ENCODE measurements at regions not wholly inside any gene's neighbourhood (a gene's known extent, or its start where the extent isn't known, plus 50 kb on each side); places are given as distances from the start of the nearest gene placed in this dataset.

DNA sequence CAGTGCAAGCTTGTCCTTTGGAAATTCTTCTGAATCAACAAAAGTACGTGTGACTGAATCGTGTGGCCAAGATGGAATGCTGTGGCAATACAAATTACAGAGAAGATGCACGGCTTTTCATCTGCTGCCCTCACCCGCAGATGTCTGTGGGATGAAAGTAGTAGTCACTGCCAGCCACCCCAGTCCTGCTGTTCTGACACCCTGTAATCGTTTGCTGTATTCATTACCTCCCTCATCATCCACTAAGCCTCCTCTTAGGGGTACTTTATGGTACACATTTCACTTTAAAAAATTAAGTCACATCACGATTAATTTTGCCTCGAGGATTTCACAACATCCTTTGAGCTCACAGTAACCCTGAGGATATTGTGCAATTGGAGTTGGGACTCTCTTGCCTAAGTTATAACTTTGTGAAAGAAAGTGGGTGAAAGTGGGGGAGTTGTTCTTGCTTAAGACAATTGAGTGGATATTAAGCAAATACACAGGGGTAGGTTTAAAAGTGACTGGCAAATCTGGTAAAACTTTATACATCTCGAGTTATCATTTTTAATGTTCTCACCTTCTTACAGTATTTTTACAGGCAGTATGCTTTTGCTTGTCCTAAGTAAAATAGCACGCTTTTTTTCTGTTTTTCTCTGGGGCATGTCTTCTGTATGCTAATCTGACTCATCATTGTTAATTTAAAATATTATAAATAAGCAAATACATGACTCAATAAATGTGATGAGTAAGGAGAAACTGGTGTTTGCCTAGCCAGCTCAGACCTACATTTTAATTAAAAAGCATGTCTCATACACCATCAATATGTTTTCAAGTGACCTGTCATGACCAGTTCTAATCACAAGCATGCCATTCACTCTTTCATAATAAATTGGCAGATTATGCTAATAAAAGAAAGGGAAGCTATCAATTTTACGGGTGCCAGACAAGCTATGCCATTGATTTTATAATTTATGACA lies 680.9 kb downstream of the IRS1 start (continued):
- TF ChIP-seq, protein P1, sequence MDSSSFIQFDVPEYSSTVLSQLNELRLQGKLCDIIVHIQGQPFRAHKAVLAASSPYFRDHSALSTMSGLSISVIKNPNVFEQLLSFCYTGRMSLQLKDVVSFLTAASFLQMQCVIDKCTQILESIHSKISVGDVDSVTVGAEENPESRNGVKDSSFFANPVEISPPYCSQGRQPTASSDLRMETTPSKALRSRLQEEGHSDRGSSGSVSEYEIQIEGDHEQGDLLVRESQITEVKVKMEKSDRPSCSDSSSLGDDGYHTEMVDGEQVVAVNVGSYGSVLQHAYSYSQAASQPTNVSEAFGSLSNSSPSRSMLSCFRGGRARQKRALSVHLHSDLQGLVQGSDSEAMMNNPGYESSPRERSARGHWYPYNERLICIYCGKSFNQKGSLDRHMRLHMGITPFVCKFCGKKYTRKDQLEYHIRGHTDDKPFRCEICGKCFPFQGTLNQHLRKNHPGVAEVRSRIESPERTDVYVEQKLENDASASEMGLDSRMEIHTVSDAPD (CRISPR knock-in tag; IDR thresholded peaks at IDR 0.05) = peak; percentile 41; the same call in 1 of the 2 replicates
- TF ChIP-seq, protein P2, sequence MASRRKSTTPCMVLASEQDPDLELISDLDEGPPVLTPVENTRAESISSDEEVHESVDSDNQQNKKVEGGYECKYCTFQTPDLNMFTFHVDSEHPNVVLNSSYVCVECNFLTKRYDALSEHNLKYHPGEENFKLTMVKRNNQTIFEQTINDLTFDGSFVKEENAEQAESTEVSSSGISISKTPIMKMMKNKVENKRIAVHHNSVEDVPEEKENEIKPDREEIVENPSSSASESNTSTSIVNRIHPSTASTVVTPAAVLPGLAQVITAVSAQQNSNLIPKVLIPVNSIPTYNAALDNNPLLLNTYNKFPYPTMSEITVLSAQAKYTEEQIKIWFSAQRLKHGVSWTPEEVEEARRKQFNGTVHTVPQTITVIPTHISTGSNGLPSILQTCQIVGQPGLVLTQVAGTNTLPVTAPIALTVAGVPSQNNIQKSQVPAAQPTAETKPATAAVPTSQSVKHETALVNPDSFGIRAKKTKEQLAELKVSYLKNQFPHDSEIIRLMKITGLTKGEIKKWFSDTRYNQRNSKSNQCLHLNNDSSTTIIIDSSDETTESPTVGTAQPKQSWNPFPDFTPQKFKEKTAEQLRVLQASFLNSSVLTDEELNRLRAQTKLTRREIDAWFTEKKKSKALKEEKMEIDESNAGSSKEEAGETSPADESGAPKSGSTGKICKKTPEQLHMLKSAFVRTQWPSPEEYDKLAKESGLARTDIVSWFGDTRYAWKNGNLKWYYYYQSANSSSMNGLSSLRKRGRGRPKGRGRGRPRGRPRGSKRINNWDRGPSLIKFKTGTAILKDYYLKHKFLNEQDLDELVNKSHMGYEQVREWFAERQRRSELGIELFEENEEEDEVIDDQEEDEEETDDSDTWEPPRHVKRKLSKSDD (CRISPR knock-in tag; IDR thresholded peaks at IDR 0.05; ENCODE audit: low read depth) = peak; percentile 74; the same call in 1 of the 2 replicates
- TF ChIP-seq BCL6 (CRISPR knock-in tag; IDR thresholded peaks at IDR 0.05) (peak; percentile 77), ZNF484 (CRISPR knock-in tag; IDR thresholded peaks at IDR 0.05; ENCODE audit: borderline replicate concordance, low read depth) (no peak), PPARG (CRISPR knock-in tag; conservative IDR thresholded peaks at IDR 0.05) (peak; percentile 96), ZNF614 (CRISPR knock-in tag; IDR thresholded peaks at IDR 0.05; ENCODE audit: borderline replicate concordance) (peak; percentile 85; the same call in 1 of the 2 replicates), SOX6 (IDR thresholded peaks at IDR 0.05) (no peak), SOX6 (CRISPR knock-in tag; IDR thresholded peaks at IDR 0.05) (peak; percentile 88), CEBPG (CRISPR knock-in tag; IDR thresholded peaks at IDR 0.05) (peak; percentile 99), MIER2 (CRISPR knock-in tag; IDR thresholded peaks at IDR 0.05) (peak; percentile 59; the same call in 1 of the 2 replicates), DMAP1 (CRISPR knock-in tag; IDR thresholded peaks at IDR 0.05) (peak; percentile 68; the same call in 1 of the 2 replicates), CCAR2 (optimal IDR thresholded peaks at IDR 0.05; ENCODE audit: low read depth, low read length) (no peak), MIER3 (CRISPR knock-in tag; IDR thresholded peaks at IDR 0.05; ENCODE audit: borderline replicate concordance) (peak; percentile 80; the same call in 1 of the 2 replicates), ZBTB20 (CRISPR knock-in tag; IDR thresholded peaks at IDR 0.05; ENCODE audit: borderline replicate concordance, low read depth) (peak; percentile 71; the same call in 1 of the 2 replicates), STAT5B (CRISPR knock-in tag; IDR thresholded peaks at IDR 0.05) (no peak)
- TF ChIP-seq, protein P3, sequence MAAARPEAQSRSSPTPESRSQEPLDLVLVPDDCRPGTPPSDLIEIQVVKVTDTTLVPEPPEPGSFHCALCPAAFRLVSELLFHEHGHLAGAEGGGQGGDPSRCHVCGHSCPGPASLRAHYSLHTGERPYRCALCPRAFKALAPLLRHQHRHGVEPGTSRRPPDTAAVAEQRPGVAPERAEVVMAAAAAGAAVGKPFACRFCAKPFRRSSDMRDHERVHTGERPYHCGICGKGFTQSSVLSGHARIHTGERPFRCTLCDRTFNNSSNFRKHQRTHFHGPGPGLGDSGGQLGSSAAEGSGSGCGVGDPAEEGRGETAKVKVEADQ (CRISPR knock-in tag; IDR thresholded peaks at IDR 0.05; ENCODE audit: borderline replicate concordance) = peak; percentile 49; the same call in 1 of the 2 replicates
- TF ChIP-seq, protein P4, sequence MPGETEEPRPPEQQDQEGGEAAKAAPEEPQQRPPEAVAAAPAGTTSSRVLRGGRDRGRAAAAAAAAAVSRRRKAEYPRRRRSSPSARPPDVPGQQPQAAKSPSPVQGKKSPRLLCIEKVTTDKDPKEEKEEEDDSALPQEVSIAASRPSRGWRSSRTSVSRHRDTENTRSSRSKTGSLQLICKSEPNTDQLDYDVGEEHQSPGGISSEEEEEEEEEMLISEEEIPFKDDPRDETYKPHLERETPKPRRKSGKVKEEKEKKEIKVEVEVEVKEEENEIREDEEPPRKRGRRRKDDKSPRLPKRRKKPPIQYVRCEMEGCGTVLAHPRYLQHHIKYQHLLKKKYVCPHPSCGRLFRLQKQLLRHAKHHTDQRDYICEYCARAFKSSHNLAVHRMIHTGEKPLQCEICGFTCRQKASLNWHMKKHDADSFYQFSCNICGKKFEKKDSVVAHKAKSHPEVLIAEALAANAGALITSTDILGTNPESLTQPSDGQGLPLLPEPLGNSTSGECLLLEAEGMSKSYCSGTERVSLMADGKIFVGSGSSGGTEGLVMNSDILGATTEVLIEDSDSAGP (CRISPR knock-in tag; IDR thresholded peaks at IDR 0.05; ENCODE audit: borderline replicate concordance) = peak; percentile 72
- TF ChIP-seq, protein P5, sequence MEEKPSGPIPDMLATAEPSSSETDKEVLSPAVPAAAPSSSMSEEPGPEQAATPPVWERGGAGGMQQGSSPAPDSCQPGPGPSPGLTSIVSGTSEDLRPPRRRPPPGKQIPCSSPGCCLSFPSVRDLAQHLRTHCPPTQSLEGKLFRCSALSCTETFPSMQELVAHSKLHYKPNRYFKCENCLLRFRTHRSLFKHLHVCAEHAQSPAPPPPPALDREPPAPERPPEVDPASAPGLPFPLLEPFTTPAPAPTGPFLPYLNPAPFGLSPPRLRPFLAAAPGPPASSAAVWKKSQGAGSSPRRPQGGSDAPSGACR (CRISPR knock-in tag; IDR thresholded peaks at IDR 0.05) = no peak
- TF ChIP-seq, protein P6, sequence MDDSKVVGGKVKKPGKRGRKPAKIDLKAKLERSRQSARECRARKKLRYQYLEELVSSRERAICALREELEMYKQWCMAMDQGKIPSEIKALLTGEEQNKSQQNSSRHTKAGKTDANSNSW (CRISPR knock-in tag; IDR thresholded peaks at IDR 0.05; ENCODE audit: borderline replicate concordance) = no peak
